Endothelial cell of umbilical vein (primary cell): ENCODE measurements at regions not wholly inside any gene's neighbourhood (a gene's known extent, or its start where the extent isn't known, plus 50 kb on each side); places are given as distances from the start of the nearest gene placed in this dataset.

Experiments
- BruUV-seq: library from RNA; stranded (reverse); fragments of 400-500 nt; replicated peaks from 2 replicates; lab custom pipeline; 2021; lab: Mats Ljungman, UMichigan
- CTCF ChIA-PET: fragments of 300-600, 350-600 bp; sonication (Branson Sonifier 250); formaldehyde crosslinking; loops from one replicate; lab custom pipeline; 2021; ENCODE audit warnings: antibody characterized with exemption, inconsistent platforms; lab: Charles Lee
- POLR2A ChIA-PET: fragments of 300-600, 350-600 bp; sonication (Branson Sonifier 250); formaldehyde crosslinking; loops from one replicate; lab custom pipeline; 2021; ENCODE audit warnings: antibody characterized with exemption, inconsistent platforms; lab: Charles Lee
- DNase-seq: peaks from one replicate; pipeline ENCODE4 v3.0.0-alpha.2; 2011; ENCODE audit warnings: low read depth, low spot score
- FAIRE-seq: peaks from 2 replicates; lab custom pipeline; 2011; peaks lifted over from hg19 to GRCh38; lab: Jason Lieb, UNC
- H2AFZ ChIP-seq: 2 replicates; pipeline ENCODE4 v1.6.0; 2012; ENCODE audit warnings: low read depth, low read length, control low read depth, inconsistent platforms
- H3K27ac ChIP-seq: 2 replicates; pipeline ENCODE4 v1.5.1; 2011; ENCODE audit warnings: low read depth, mild to moderate bottlenecking, control low read depth, low read length, moderate library complexity; ENCODE audit not compliant: insufficient read depth
- H3K27me3 ChIP-seq, 2 experiments: 2 replicates each; pipeline versions ENCODE4 v1.6.0 to v1.6.1; 2011; ENCODE audit warnings: low read length in 2 of 2, mixed read lengths in 1 of 2; ENCODE audit not compliant: control insufficient read depth in 2 of 2, insufficient read depth in 2 of 2
- H3K36me3 ChIP-seq, 2 experiments: 2 replicates in 1 of 2; 3 replicates in 1 of 2; pipeline ENCODE4 v1.5.1; 2011; ENCODE audit warnings: low read length in 2 of 2, mild to moderate bottlenecking in 1 of 2, moderate library complexity in 1 of 2; ENCODE audit not compliant: control insufficient read depth in 2 of 2, insufficient read depth in 2 of 2; ENCODE audit errors: extremely low read depth in 1 of 2
- H3K4me1 ChIP-seq: 3 replicates; pipeline ENCODE4 v1.5.1; 2011; ENCODE audit warnings: mild to moderate bottlenecking, low read length; ENCODE audit not compliant: control insufficient read depth, insufficient read depth; ENCODE audit errors: extremely low read depth
- H3K4me2 ChIP-seq: 2 replicates; pipeline ENCODE4 v1.6.1; 2011; ENCODE audit warnings: low read length, control low read depth, mixed read lengths; ENCODE audit not compliant: insufficient read depth
- H3K4me3 ChIP-seq, 3 experiments: fragments of 200-600 bp in 1 of 3; sonication (generic), shearing (Covaris generic) in 1 of 3; replicated peaks in 1 of 3; 2 replicates each; pipeline ENCODE4 v1.5.1; 2011 to 2016; ENCODE audit warnings: control low read depth in 3 of 3, low read length in 3 of 3, mild to moderate bottlenecking in 2 of 3, inconsistent platforms in 1 of 3, low read depth in 1 of 3, moderate library complexity in 1 of 3; ENCODE audit not compliant: insufficient read depth in 1 of 3
- H3K79me2 ChIP-seq: 2 replicates; pipeline ENCODE4 v1.6.0; 2012; ENCODE audit warnings: low read length, inconsistent platforms; ENCODE audit not compliant: control insufficient read depth, insufficient read depth
- H3K9ac ChIP-seq: replicated peaks from 2 replicates; pipeline ENCODE3; 2011; ENCODE audit warnings: low read length, control low read depth; ENCODE audit not compliant: insufficient read depth; ENCODE audit errors: extremely low read depth
- H3K9me1 ChIP-seq: replicated peaks from 3 replicates; pipeline ENCODE4 v1.6.0; 2011; ENCODE audit warnings: mild to moderate bottlenecking, low read length; ENCODE audit not compliant: control insufficient read depth, insufficient read depth; ENCODE audit errors: extremely low read depth
- H3K9me3 ChIP-seq: replicated peaks from 2 replicates; pipeline ENCODE4 v1.5.1; 2012; ENCODE audit warnings: low read length, inconsistent platforms; ENCODE audit not compliant: control insufficient read depth, insufficient read depth
- H4K20me1 ChIP-seq: replicated peaks from 2 replicates; pipeline ENCODE3; 2011; ENCODE audit warnings: mild to moderate bottlenecking, low read length; ENCODE audit not compliant: control insufficient read depth, insufficient read depth; ENCODE audit errors: extremely low read depth
- EZH2 ChIP-seq: IDR thresholded peaks from 2 replicates; pipeline ENCODE4 v1.6.1; 2012; ENCODE audit warnings: borderline replicate concordance, low read depth, mild to moderate bottlenecking, moderate library complexity, low read length, inconsistent platforms; ENCODE audit not compliant: severe bottlenecking
- FOS ChIP-seq: IDR thresholded peaks from 2 replicates; pipeline ENCODE4 v1.6.1; 2011; ENCODE audit warnings: mild to moderate bottlenecking, low read length, moderate library complexity, borderline replicate concordance; ENCODE audit not compliant: insufficient read depth
- GATA2 ChIP-seq: IDR thresholded peaks from 2 replicates; pipeline ENCODE4 v1.7.0; 2011; ENCODE audit warnings: low read depth, mild to moderate bottlenecking, moderate library complexity, mixed read lengths, low read length; ENCODE audit not compliant: insufficient read length, insufficient read depth
- JUN ChIP-seq: IDR thresholded peaks from 2 replicates; pipeline ENCODE4 v1.6.1; 2011; ENCODE audit warnings: borderline replicate concordance, low read depth; ENCODE audit not compliant: insufficient read length, insufficient read depth
- MAX ChIP-seq: IDR thresholded peaks from 2 replicates; pipeline ENCODE4 v1.6.1; 2011; ENCODE audit not compliant: insufficient read depth, insufficient read length
- MYC ChIP-seq: IDR thresholded peaks from one replicate; pipeline ENCODE4 v1.6.1; 2011; ENCODE audit warnings: mild to moderate bottlenecking, low read depth, low read length
- POLR2A ChIP-seq: IDR thresholded peaks from 2 replicates; pipeline ENCODE4 v1.6.1; 2012; ENCODE audit warnings: low read depth, mild to moderate bottlenecking, control low read depth, low read length
- POLR2AphosphoS5 ChIP-seq: IDR thresholded peaks from 2 replicates; pipeline ENCODE4 v1.6.1; 2012; ENCODE audit warnings: low read depth, mild to moderate bottlenecking, control low read depth, low read length, moderate library complexity; ENCODE audit not compliant: insufficient read depth
- dilution Hi-C: fragments of 300-500 bp; cut with MboI; formaldehyde crosslinking; loops from one replicate; pipeline ENCODE4 v1.15.0; 2019; ENCODE audit warnings: low sequenced_read_pairs; ENCODE audit not compliant: extremely low pct_ligation_motif_present
- intact Hi-C: fragments of 100-400 bp; cut with micrococcal nuclease; formaldehyde crosslinking; loops from one replicate; pipeline ENCODE4 v1.10.0; 2022
- TF ChIP-seq, protein P1 (sequence below), 2 donors: IDR thresholded peaks; 1 replicate in 1 of 2; 2 replicates in 1 of 2; pipeline ENCODE4 v1.5.1; 2011; ENCODE audit warnings: low read length in 2 of 2, mild to moderate bottlenecking in 2 of 2, moderate library complexity in 2 of 2, control low read depth in 1 of 2, inconsistent platforms in 1 of 2, low read depth in 1 of 2; ENCODE audit not compliant: insufficient read depth in 1 of 2; ENCODE audit errors: extremely low read depth in 1 of 2

- dilution Hi-C loops (no loop called here), intact Hi-C loops (no loop called here)
- Histone ChIP-seq H4K20me1 (no peaks in the 10 kb centered on the region), H3K79me2 (no peaks in the 10 kb centered on the region), H3K9ac (no peak overlapping the region), H2AFZ (no peak overlapping the region), H3K27me3 (no peaks in the 10 kb centered on the region), H3K27ac (no peak overlapping the region), H3K4me3 (no peak overlapping the region), H3K9me1 (no peaks in the 10 kb centered on the region), H3K9me3 (no peaks in the 10 kb centered on the region), H3K4me2 (no peak overlapping the region), H3K4me1 (no peaks in the 10 kb centered on the region), H3K36me3 (no peaks in the 10 kb centered on the region)
- DNase-seq, result no peak
- ChIA-PET POLR2A (no interaction called here), CTCF (no interaction called here)
- BruUV-seq, result no TSS peak
- TF ChIP-seq EZH2 (no peak), POLR2AphosphoS5 (no peak), MYC (no peak), MAX (no peak), GATA2 (no peak), FOS (no peak), JUN (no peak), POLR2A (no peak)
- TF ChIP-seq, protein P1, sequence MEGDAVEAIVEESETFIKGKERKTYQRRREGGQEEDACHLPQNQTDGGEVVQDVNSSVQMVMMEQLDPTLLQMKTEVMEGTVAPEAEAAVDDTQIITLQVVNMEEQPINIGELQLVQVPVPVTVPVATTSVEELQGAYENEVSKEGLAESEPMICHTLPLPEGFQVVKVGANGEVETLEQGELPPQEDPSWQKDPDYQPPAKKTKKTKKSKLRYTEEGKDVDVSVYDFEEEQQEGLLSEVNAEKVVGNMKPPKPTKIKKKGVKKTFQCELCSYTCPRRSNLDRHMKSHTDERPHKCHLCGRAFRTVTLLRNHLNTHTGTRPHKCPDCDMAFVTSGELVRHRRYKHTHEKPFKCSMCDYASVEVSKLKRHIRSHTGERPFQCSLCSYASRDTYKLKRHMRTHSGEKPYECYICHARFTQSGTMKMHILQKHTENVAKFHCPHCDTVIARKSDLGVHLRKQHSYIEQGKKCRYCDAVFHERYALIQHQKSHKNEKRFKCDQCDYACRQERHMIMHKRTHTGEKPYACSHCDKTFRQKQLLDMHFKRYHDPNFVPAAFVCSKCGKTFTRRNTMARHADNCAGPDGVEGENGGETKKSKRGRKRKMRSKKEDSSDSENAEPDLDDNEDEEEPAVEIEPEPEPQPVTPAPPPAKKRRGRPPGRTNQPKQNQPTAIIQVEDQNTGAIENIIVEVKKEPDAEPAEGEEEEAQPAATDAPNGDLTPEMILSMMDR (IDR thresholded peaks at IDR 0.05; ENCODE audit: extremely low read depth in 1 of 2, insufficient read depth in 1 of 2, low read depth in 1 of 2, low read length in 2 of 2), result no peak
- no peak for FAIRE-seq
Observed at GRCh38 chr2:59217360-59217759, 976.2 kb upstream of the FANCL start.
